Hematopoietic multipotent progenitor cell (in vitro differentiated cells): ENCODE measurements at regions not wholly inside any gene's neighbourhood (a gene's known extent, or its start where the extent isn't known, plus 50 kb on each side); places are given as distances from the start of the nearest gene placed in this dataset.

ENCODE experiments used
- DNase-seq, 3 donors: peaks; one replicate each; pipeline ENCODE4 v3.0.0-alpha.2; 2011 to 2015; ENCODE audit warnings: low read depth in 2 of 3, low spot score in 2 of 3

GRCh38 chr5:71939452-71940230, 167.6 kb upstream of the MAP1B start:
- no peak for DNase-seq

- DNase-seq: no peak
These were observed 163.4 kb upstream of the MAP1B start for GRCh38 chr5:71943874-71944273.

- no peak for DNase-seq
These were observed 161.8 kb upstream of the MAP1B start for GRCh38 chr5:71945436-71945835.

- DNase-seq: no peak
These were observed 160.8 kb upstream of the MAP1B start for GRCh38 chr5:71946343-71947030.

GRCh38 chr5:71948206-71948605, 159.1 kb upstream of the MAP1B start:
- DNase-seq: no peak

GRCh38 chr5:71949772-71950171, 157.5 kb upstream of the MAP1B start:
- no peak for DNase-seq

- no peak for DNase-seq
These were observed 153.4 kb upstream of the MAP1B start for GRCh38 chr5:71953866-71954265.

- no peak for DNase-seq
These were observed 152.9 kb upstream of the MAP1B start for GRCh38 chr5:71954329-71954728.

GRCh38 chr5:71955723-71956122, 151.6 kb upstream of the MAP1B start:
- no peak for DNase-seq

GRCh38 chr5:71957292-71957898, 149.9 kb upstream of the MAP1B start:
- DNase-seq: no peak

GRCh38 chr5:71960195-71960594, 147.1 kb upstream of the MAP1B start:
- DNase-seq: no peak

GRCh38 chr5:71961786-71962185, 145.5 kb upstream of the MAP1B start:
- DNase-seq: no peak

GRCh38 chr5:71969460-71969859, 137.8 kb upstream of the MAP1B start:
- no peak for DNase-seq

- no peak for DNase-seq
These were observed 135.4 kb upstream of the MAP1B start for GRCh38 chr5:71971862-71972261.

- DNase-seq: no peak
These were observed 134.3 kb upstream of the MAP1B start for GRCh38 chr5:71972777-71973473.

GRCh38 chr5:71973563-71973962, 133.7 kb upstream of the MAP1B start:
- no peak for DNase-seq

GRCh38 chr5:71974165-71974564, 133.1 kb upstream of the MAP1B start:
- no peak for DNase-seq

- no peak for DNase-seq
These were observed 132.7 kb upstream of the MAP1B start for GRCh38 chr5:71974622-71975021.

- no peak for DNase-seq
These were observed 130.8 kb upstream of the MAP1B start for GRCh38 chr5:71976449-71976848.

GRCh38 chr5:71977311-71977710, 130.0 kb upstream of the MAP1B start:
- no peak for DNase-seq

GRCh38 chr5:71978216-71978615, 129.1 kb upstream of the MAP1B start:
- no peak for DNase-seq
